IMR-90 (cell line): ENCODE measurements at regions not wholly inside any gene's neighbourhood (a gene's known extent, or its start where the extent isn't known, plus 50 kb on each side); places are given as distances from the start of the nearest gene placed in this dataset.
"Not testable (repeated sequence)": the region's sequence is repeated elsewhere in the genome, so short reads cannot be mapped to it uniquely, and the experiment has no call there.

Source experiments
- ATAC-seq: fragments of 200-7000 bp; cut with Tn5 transposase; 2 replicates; pipeline ENCODE4 v1.9.1; 2020; ENCODE audit warnings: low read depth, mild to moderate bottlenecking, moderate library complexity
- BruUV-seq: library from RNA; stranded (reverse); fragments of 400-500 nt; replicated peaks from 2 replicates; lab custom pipeline; 2021; lab: Mats Ljungman, UMichigan
- CTCF ChIA-PET: fragments of 300-600 bp; formaldehyde crosslinking; extraction: SDS; loops from one replicate; lab custom pipeline; 2021; ENCODE audit warnings: antibody characterized with exemption; lab: Yijun Ruan, JAX
- POLR2A ChIA-PET: fragments of 300-600 bp; sonication (Branson Sonifier 250); formaldehyde crosslinking; loops from one replicate; lab custom pipeline; 2022; ENCODE audit warnings: antibody characterized with exemption; ENCODE audit not compliant: unreplicated experiment; lab: Charles Lee
- DNase-seq: peaks from one replicate; pipeline ENCODE4 v3.0.0; 2013
- H2AFZ ChIP-seq: replicated peaks from 2 replicates; pipeline ENCODE3; 2013; ENCODE audit warnings: low read length, mild to moderate bottlenecking; ENCODE audit not compliant: poor library complexity
- H2AK5ac ChIP-seq: 2 replicates; pipeline ENCODE4 v1.6.1; 2013; ENCODE audit warnings: low read depth, low read length, inconsistent platforms
- H2AK9ac ChIP-seq: replicated peaks from 2 replicates; pipeline ENCODE3; 2013; ENCODE audit warnings: mild to moderate bottlenecking, low read depth, low read length, moderate library complexity; ENCODE audit not compliant: poor library complexity
- H2BK120ac ChIP-seq: 2 replicates; pipeline ENCODE4 v1.6.1; 2013; ENCODE audit warnings: low read depth, low read length, inconsistent platforms
- H2BK15ac ChIP-seq: 3 replicates; pipeline ENCODE4 v1.6.1; 2013; ENCODE audit warnings: low read depth, low read length, inconsistent platforms
- H2BK20ac ChIP-seq: 2 replicates; pipeline ENCODE4 v1.6.1; 2013; ENCODE audit warnings: low read depth, mild to moderate bottlenecking, inconsistent platforms, low read length, moderate library complexity
- H2BK5ac ChIP-seq: 2 replicates; pipeline ENCODE4 v1.6.1; 2013; ENCODE audit warnings: mild to moderate bottlenecking, low read depth, low read length, inconsistent platforms; ENCODE audit not compliant: poor library complexity, severe bottlenecking
- H3K14ac ChIP-seq: replicated peaks from 2 replicates; pipeline ENCODE4 v1.6.1; 2013; ENCODE audit warnings: low read depth, low read length, inconsistent platforms
- H3K18ac ChIP-seq: 2 replicates; pipeline ENCODE4 v1.6.1; 2013; ENCODE audit warnings: low read depth, low read length, control low read depth
- H3K23ac ChIP-seq: 2 replicates; pipeline ENCODE4 v1.6.1; 2013; ENCODE audit warnings: low read depth, low read length, inconsistent platforms
- H3K27ac ChIP-seq: 2 replicates; pipeline ENCODE4 v1.5.1; 2013; ENCODE audit warnings: mild to moderate bottlenecking, control low read depth, low read length; ENCODE audit not compliant: insufficient read depth
- H3K27me3 ChIP-seq: 2 replicates; pipeline ENCODE4 v1.6.1; 2013; ENCODE audit warnings: low read length; ENCODE audit not compliant: control insufficient read depth, insufficient read depth
- H3K36me3 ChIP-seq: 2 replicates; pipeline ENCODE4 v1.6.1; 2013; ENCODE audit warnings: low read length, mixed read lengths; ENCODE audit not compliant: control insufficient read depth, insufficient read depth
- H3K4ac ChIP-seq: 2 replicates; pipeline ENCODE4 v1.6.1; 2013; ENCODE audit warnings: low read depth, low read length, inconsistent platforms
- H3K4me1 ChIP-seq: 2 replicates; pipeline ENCODE4 v1.6.1; 2013; ENCODE audit warnings: low read length, mixed read lengths; ENCODE audit not compliant: control insufficient read depth, insufficient read depth
- H3K4me2 ChIP-seq: 2 replicates; pipeline ENCODE4 v1.6.1; 2013; ENCODE audit warnings: low read depth, mild to moderate bottlenecking, control low read depth, low read length, moderate library complexity
- H3K4me3 ChIP-seq: 2 replicates; pipeline ENCODE4 v1.5.1; 2013; ENCODE audit warnings: low read depth, mild to moderate bottlenecking, control low read depth, low read length, moderate library complexity; ENCODE audit not compliant: insufficient read depth
- H3K56ac ChIP-seq: 2 replicates; pipeline ENCODE4 v1.6.1; 2013; ENCODE audit warnings: low read length, inconsistent platforms; ENCODE audit not compliant: insufficient read depth; ENCODE audit errors: extremely low read depth
- H3K79me1 ChIP-seq, 2 experiments: 2 replicates each; pipeline ENCODE4 v1.6.1; 2013; ENCODE audit warnings: low read length in 2 of 2, inconsistent platforms in 1 of 2, low read depth in 1 of 2
- H3K9ac ChIP-seq: 2 replicates; pipeline ENCODE4 v1.6.1; 2013; ENCODE audit warnings: low read depth, low read length, control low read depth
- H3K9me1 ChIP-seq: 2 replicates; pipeline ENCODE4 v1.6.1; 2013; ENCODE audit warnings: low read length, inconsistent platforms; ENCODE audit not compliant: insufficient read depth
- H3K9me3 ChIP-seq: 2 replicates; pipeline ENCODE4 v1.6.1; 2013; ENCODE audit warnings: low read length; ENCODE audit not compliant: control insufficient read depth, insufficient read depth
- H4K20me1 ChIP-seq: 2 replicates; pipeline ENCODE4 v1.6.1; 2013; ENCODE audit warnings: low read length, inconsistent platforms; ENCODE audit not compliant: insufficient read depth
- H4K5ac ChIP-seq: 2 replicates; pipeline ENCODE4 v1.6.1; 2013; ENCODE audit warnings: mild to moderate bottlenecking, low read depth, low read length, control low read depth
- H4K8ac ChIP-seq, 2 experiments: 2 replicates each; pipeline ENCODE4 v1.6.1; 2013; ENCODE audit warnings: low read depth in 2 of 2, low read length in 2 of 2, control low read depth in 1 of 2, inconsistent platforms in 1 of 2
- H4K91ac ChIP-seq: 2 replicates; pipeline ENCODE4 v1.6.1; 2013; ENCODE audit warnings: low read depth, low read length, inconsistent platforms; ENCODE audit not compliant: insufficient read depth
- WGBS, 2 experiments: methylation state at CpG; one replicate each; pipeline versions ENCODE4 v1.1.5 to v1.1.7; 2013; ENCODE audit warnings: missing lambda C conversion rate in 2 of 2; ENCODE audit not compliant: insufficient read length in 1 of 2; ENCODE audit errors: extremely low coverage in 2 of 2; 5-methylcytosine and 5-hydroxymethylcytosine counted together
- dilution Hi-C: fragments of 300-500 bp; cut with HindIII; formaldehyde crosslinking; loops from one replicate; pipeline ENCODE4 v1.14.3; 2018; ENCODE audit warnings: low sequenced_read_pairs; ENCODE audit not compliant: unreplicated experiment
- in situ Hi-C: fragments of 300-500 bp; cut with MboI; formaldehyde crosslinking; loops from 3 replicates; pipeline ENCODE4 v1.14.3; 2019; ENCODE audit warnings: low sequenced_read_pairs, inconsistent platforms, mixed read lengths
- intact Hi-C: fragments of 100-400 bp; cut with micrococcal nuclease; formaldehyde crosslinking; loops from 2 replicates; pipeline ENCODE4 v1.10.0; 2022

GRCh38 chr14:106798166-106798565 is 1271.8 kb downstream of the TMEM121 start:
- H3K36me3 ChIP-seq, BruUV-seq, H3K27ac ChIP-seq, H3K9me1 ChIP-seq, H2BK5ac ChIP-seq, H2AK9ac ChIP-seq, dilution Hi-C loops, H3K23ac ChIP-seq, H3K56ac ChIP-seq, H3K4me3 ChIP-seq, intact Hi-C loops, POLR2A ChIA-PET, H2BK120ac ChIP-seq, H3K4me1 ChIP-seq, H4K8ac ChIP-seq, H2BK20ac ChIP-seq, H4K5ac ChIP-seq, H3K9me3 ChIP-seq, H3K14ac ChIP-seq, H4K20me1 ChIP-seq, H2AK5ac ChIP-seq, H3K4ac ChIP-seq, CTCF ChIA-PET, H3K27me3 ChIP-seq, DNase-seq, H3K79me1 ChIP-seq, H2BK15ac ChIP-seq, H3K4me2 ChIP-seq, H3K18ac ChIP-seq, H2AFZ ChIP-seq, in situ Hi-C loops, H3K9ac ChIP-seq, ATAC-seq, H4K91ac ChIP-seq: not testable (repeated sequence)
- WGBS, 2 experiments: no CpG with 5 or more reads among the region's 4 CpGs
